ENCODE measurements at regions not wholly inside any gene's neighbourhood (a gene's known extent, or its start where the extent isn't known, plus 50 kb on each side); places are given as distances from the start of the nearest gene placed in this dataset.
"Not testable (repeated sequence)": the region's sequence is repeated elsewhere in the genome, so short reads cannot be mapped to it uniquely, and the experiment has no call there.

GRCh38 chr5:68823301-68823700 lies 270.5 kb upstream of the SLC30A5 start:
- DNase-seq = no peak

- DNase-seq = no peak
Observed at GRCh38 chr5:68830377-68830898, 263.4 kb upstream of the SLC30A5 start.

- DNase-seq = no peak
Observed at GRCh38 chr5:68834491-68834981, 259.3 kb upstream of the SLC30A5 start.

GRCh38 chr5:68838157-68838718 lies 255.6 kb upstream of the SLC30A5 start:
- no peak for DNase-seq

GRCh38 chr5:68839019-68839552 lies 254.7 kb upstream of the SLC30A5 start:
- no peak for DNase-seq

- DNase-seq = no peak
Observed at GRCh38 chr5:68843624-68844364, 250.0 kb upstream of the SLC30A5 start.

GRCh38 chr5:68845131-68845530 lies 248.7 kb upstream of the SLC30A5 start:
- no peak for DNase-seq

GRCh38 chr5:68846828-68847227 lies 247.0 kb upstream of the SLC30A5 start:
- DNase-seq = no peak

- DNase-seq = no peak
Observed at GRCh38 chr5:68848091-68848490, 245.7 kb upstream of the SLC30A5 start.

GRCh38 chr5:68849103-68849502 lies 244.7 kb upstream of the SLC30A5 start:
- DNase-seq = no peak

- DNase-seq = no peak
Observed at GRCh38 chr5:68849906-68850305, 243.9 kb upstream of the SLC30A5 start.

- no peak for DNase-seq
Observed at GRCh38 chr5:68861099-68861498, 232.7 kb upstream of the SLC30A5 start.

- no peak for DNase-seq
Observed at GRCh38 chr5:68862560-68862959, 231.3 kb upstream of the SLC30A5 start.

GRCh38 chr5:68865192-68865591 lies 228.6 kb upstream of the SLC30A5 start:
- not testable (repeated sequence) for DNase-seq

- DNase-seq = no peak
Observed at GRCh38 chr5:68872088-68872839, 221.6 kb upstream of the SLC30A5 start.

GRCh38 chr5:68873198-68873597 lies 220.6 kb upstream of the SLC30A5 start:
- no peak for DNase-seq

- DNase-seq = peak; percentile 4
Observed at GRCh38 chr5:68875351-68875750, 218.5 kb upstream of the SLC30A5 start.

- DNase-seq = no peak
Observed at GRCh38 chr5:68883436-68883835, 210.4 kb upstream of the SLC30A5 start.

- DNase-seq = no peak
Observed at GRCh38 chr5:68884144-68884754, 209.6 kb upstream of the SLC30A5 start.

GRCh38 chr5:68884883-68885282 lies 208.9 kb upstream of the SLC30A5 start:
- no peak for DNase-seq

GRCh38 chr5:68886814-68887213 lies 207.0 kb upstream of the SLC30A5 start:
- no peak for DNase-seq

GRCh38 chr5:68891718-68892117 lies 202.1 kb upstream of the SLC30A5 start:
- DNase-seq = no peak

- DNase-seq = no peak
Observed at GRCh38 chr5:68894673-68895072, 199.1 kb upstream of the SLC30A5 start.
